WERI-Rb-1 (cell line): ENCODE measurements at regions not wholly inside any gene's neighbourhood (a gene's known extent, or its start where the extent isn't known, plus 50 kb on each side); places are given as distances from the start of the nearest gene placed in this dataset.

Experiments used
- DNase-seq: peaks from one replicate; pipeline ENCODE4 v3.0.0-alpha.2; 2020
- H3K27ac ChIP-seq: fragments of 250-450 bp; sonication (Bioruptor Pico); 2 replicates; pipeline ENCODE4 v1.5.1; 2020; ENCODE audit warnings: mild to moderate bottlenecking, moderate library complexity
- H3K27me3 ChIP-seq: fragments of 250-450 bp; sonication (Bioruptor Pico); 2 replicates; pipeline ENCODE4 v1.5.1; 2021; ENCODE audit warnings: mild to moderate bottlenecking, low read depth, moderate library complexity; ENCODE audit not compliant: insufficient read depth, severe bottlenecking
- H3K36me3 ChIP-seq: fragments of 250-450 bp; sonication (Bioruptor Pico); 2 replicates; pipeline ENCODE4 v1.5.1; 2020; ENCODE audit warnings: mild to moderate bottlenecking, moderate library complexity
- H3K4me3 ChIP-seq: 2 replicates; pipeline ENCODE4 v1.5.1; 2011; ENCODE audit warnings: low read depth, mild to moderate bottlenecking, control low read depth, low read length
- H3K9me3 ChIP-seq: fragments of 250-450 bp; sonication (Bioruptor Pico); 2 replicates; pipeline ENCODE4 v1.5.1; 2021; ENCODE audit warnings: mild to moderate bottlenecking, moderate library complexity; ENCODE audit not compliant: severe bottlenecking
- TF ChIP-seq, protein P1 (sequence below): IDR thresholded peaks from 2 replicates; pipeline ENCODE4 v1.5.1; 2011; ENCODE audit warnings: low read depth, mild to moderate bottlenecking, control low read depth, inconsistent platforms, low read length

DNA sequence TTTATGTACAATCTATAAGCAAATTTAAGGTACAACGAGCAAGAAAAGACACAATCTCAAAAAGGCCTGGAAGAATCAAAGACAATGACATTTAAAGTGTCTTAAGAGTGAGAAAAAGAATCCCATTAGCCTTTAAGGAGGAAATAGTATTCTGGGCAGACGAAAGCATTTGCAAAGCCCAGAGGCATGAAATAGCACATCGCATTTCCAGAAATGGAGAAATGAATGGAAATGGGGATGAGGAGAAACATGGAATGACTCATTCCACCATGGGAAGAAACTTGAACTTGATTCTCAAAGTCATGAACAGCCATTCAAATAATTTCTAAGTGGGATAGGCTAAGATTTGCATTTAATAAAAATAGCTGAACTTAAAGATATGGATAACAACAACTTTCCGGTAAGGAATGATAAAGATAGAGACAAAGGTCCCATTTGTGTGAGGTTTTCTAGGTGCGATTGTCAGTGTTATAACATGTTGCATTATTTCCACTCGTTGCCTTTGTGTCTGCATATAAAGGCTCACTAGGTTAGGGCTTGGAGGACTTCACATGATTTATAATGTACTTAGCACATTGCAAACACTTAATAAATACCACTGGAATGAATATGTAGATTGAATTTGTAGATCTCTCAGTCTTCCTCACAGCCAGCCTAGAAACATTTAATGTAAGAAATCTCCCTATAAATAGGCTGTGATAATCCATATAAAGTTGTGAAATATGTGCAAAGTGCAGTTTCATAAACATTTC, 310.3 kb upstream of the KLF6 start:
- Histone ChIP-seq H3K27me3 (no peaks in the 10 kb centered on the region), H3K9me3 (no peaks in the 10 kb centered on the region), H3K27ac (no peak overlapping the region), H3K4me3 (no peak overlapping the region), H3K36me3 (no peaks in the 10 kb centered on the region)
- TF ChIP-seq, protein P1, sequence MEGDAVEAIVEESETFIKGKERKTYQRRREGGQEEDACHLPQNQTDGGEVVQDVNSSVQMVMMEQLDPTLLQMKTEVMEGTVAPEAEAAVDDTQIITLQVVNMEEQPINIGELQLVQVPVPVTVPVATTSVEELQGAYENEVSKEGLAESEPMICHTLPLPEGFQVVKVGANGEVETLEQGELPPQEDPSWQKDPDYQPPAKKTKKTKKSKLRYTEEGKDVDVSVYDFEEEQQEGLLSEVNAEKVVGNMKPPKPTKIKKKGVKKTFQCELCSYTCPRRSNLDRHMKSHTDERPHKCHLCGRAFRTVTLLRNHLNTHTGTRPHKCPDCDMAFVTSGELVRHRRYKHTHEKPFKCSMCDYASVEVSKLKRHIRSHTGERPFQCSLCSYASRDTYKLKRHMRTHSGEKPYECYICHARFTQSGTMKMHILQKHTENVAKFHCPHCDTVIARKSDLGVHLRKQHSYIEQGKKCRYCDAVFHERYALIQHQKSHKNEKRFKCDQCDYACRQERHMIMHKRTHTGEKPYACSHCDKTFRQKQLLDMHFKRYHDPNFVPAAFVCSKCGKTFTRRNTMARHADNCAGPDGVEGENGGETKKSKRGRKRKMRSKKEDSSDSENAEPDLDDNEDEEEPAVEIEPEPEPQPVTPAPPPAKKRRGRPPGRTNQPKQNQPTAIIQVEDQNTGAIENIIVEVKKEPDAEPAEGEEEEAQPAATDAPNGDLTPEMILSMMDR, result no peak
- DNase-seq, result no peak

DNA sequence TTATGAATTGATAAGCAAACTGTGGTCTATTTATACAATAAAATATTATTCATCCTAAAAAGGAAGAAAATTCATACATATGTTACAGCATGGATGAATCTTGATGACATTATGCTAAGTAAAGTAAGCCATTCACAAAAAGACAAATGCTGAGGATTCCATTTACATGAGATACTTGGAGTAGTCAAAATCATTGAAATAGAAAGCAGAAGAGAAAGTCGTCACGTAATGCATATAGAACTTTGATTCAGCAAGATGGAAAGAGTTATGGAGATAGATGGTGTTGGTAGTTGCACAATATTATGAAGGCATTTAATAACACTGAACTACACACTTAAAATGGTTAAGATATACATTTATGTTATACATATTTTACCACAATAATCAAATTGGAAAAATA, 309.7 kb upstream of the KLF6 start:
- Histone ChIP-seq H3K27ac (no peak overlapping the region), H3K9me3 (no peaks in the 10 kb centered on the region), H3K36me3 (no peaks in the 10 kb centered on the region), H3K27me3 (no peaks in the 10 kb centered on the region), H3K4me3 (no peak overlapping the region)
- TF ChIP-seq, protein P1, result no peak
- DNase-seq, result no peak

DNA sequence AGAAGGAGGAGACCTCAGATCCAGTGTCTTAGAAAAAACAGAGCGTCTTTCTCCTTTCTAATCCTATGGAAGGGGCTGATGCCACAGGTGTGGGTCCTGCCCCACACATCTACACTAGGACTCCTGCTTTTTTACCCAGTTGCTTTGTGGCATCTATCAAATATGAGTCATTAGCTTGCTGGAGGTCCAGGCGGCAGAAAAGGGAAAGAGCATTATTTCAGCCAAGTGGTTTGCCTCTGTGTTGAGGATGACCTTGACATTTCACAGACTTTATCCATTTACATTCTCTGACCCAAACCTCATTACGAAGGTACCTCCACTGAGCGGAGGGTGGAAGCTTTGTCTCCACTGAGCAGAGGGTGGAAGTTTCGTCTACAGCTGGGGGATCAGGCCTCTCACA, 308.4 kb upstream of the KLF6 start:
- Histone ChIP-seq H3K36me3 (no peaks in the 10 kb centered on the region), H3K4me3 (no peak overlapping the region), H3K27ac (no peak overlapping the region), H3K9me3 (no peaks in the 10 kb centered on the region), H3K27me3 (no peaks in the 10 kb centered on the region)
- TF ChIP-seq, protein P1, result no peak
- no peak for DNase-seq

GRCh38 chr10:4088354-4089066, 303.5 kb upstream of the KLF6 start:
- Histone ChIP-seq H3K4me3 (no peak overlapping the region), H3K27ac (no peak overlapping the region), H3K27me3 (no peaks in the 10 kb centered on the region), H3K36me3 (no peaks in the 10 kb centered on the region), H3K9me3 (no peaks in the 10 kb centered on the region)
- TF ChIP-seq, protein P1, result no peak
- no peak for DNase-seq

DNA sequence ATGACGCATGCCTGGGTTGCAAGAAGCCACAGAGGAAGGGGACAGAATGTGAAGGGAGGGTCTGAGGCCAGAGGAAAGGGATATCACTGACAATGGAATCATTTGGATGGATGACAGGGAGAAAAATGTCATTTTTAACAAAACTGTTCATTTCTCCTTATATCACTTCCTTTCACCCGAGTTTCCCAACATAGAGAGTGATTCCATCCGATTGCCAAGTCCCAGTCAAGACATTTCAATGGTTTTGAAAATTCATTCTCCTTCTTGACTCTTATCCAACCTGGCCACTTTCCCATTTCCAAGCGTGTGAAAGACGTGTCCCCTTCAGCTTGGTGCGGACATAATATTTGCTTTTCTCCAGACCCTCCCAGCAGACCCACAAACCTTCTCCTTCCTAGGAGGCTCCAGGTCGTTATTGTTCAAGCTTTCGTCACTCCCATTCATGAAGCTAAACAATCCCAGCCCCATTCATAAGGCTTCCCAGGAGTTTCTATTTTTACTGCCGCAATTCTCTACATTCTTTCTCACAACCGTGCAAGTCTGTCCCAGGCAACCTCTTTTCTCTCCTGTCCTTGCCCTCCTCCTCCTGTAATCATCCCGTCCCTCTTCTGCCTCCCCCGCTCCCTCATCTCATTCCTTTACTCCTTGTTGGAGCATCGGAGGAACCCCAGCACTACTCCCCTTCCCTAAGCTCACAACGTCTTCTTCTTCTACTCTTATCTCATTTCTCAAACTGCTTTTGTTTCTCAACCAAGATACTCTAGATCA, 301.3 kb upstream of the KLF6 start:
- TF ChIP-seq, protein P1, result no peak
- DNase-seq, result no peak
- Histone ChIP-seq H3K4me3 (no peak overlapping the region), H3K27me3 (no peaks in the 10 kb centered on the region), H3K27ac (no peak overlapping the region), H3K36me3 (no peaks in the 10 kb centered on the region), H3K9me3 (no peaks in the 10 kb centered on the region)
